HG03521 (cell line): ENCODE measurements at regions not wholly inside any gene's neighbourhood (a gene's known extent, or its start where the extent isn't known, plus 50 kb on each side); places are given as distances from the start of the nearest gene placed in this dataset.
"Not testable (repeated sequence)": the region's sequence is repeated elsewhere in the genome, so short reads cannot be mapped to it uniquely, and the experiment has no call there.

Experiments used
- ATAC-seq: cut with Tn5 transposase; IDR thresholded peaks from one replicate; pipeline ENCODE4 v1.9.1; 2021; ENCODE audit warnings: mild to moderate bottlenecking, moderate library complexity; ENCODE audit not compliant: unreplicated experiment

DNA sequence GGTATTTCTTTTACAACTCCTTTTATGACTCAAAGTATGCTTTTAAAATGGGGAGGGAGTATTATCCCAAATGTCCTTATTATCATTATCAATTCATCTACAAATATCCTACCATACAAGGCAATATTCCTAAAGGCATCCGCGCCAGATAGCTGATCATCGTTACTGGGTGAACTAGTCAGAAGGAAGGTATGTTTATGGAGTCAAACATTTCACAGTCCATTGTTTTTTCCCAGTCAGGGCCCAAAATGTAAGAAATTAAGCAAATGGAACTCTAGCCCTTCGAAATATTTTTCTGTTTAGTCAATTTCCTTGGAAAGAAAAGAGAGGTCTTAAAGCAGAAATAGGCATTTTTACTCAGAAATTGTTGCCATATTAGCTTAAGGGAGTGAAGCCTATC, 188.5 kb upstream of the CCNG1 start:
- ATAC-seq, result no peak

DNA sequence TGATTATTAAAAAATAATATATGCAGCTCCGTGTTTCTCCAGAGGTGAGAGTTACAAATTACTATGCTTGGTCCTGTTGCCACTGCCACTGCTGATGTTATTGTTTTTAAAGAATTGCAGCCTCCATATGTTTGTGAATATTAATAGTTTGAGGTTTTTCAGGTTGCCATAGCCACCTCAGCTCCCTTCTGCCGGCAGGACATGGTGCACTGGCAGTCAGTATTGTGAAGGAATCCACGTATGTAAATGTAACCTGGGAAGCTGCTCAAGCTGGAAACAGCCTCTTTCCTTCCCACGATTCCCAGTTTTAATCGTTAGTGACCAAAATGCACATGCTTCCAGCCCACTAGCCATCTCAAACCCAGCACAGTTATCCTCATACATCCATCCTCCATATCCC, 184.4 kb upstream of the CCNG1 start:
- no peak for ATAC-seq

DNA sequence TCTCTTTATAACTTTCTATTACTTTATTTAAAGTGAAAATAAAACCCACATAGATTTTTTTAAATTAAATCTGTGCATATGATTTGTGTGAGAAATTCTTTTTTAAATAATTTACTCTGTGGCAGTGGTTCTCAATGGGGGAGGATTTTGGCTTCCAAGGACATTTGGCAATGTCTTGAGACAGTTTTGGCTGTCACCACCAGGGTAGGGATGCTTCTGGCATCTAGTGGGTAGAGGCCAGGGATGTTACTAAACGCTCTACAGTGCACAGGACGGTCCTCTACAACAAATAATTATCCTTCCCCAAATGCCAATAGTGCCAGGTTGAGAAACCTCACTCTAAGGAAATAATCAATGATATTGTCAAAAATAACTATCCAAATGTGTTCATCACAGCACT, 177.9 kb upstream of the CCNG1 start:
- ATAC-seq, result no peak

DNA sequence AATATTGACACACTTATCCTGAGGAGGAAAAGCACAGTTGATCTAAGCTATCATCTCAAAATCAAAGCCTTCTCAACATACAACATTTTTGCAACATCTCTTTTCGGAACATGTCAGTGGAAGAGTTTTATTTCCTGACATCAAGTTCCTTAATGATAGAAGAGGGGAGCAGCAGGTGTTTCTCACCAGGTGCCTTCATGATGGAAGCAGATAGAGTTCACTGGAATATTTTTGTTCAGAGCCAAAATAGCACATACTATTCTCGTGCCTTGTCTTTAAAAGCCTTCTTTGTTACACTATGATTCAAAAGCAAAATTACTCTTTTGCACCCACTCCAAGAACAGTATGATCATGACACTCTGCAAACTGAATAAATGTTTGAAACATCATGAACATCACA, 176.9 kb upstream of the CCNG1 start:
- no peak for ATAC-seq

- ATAC-seq, result no peak
Observed at GRCh38 chr5:163260961-163261360, 176.4 kb upstream of the CCNG1 start.

GRCh38 chr5:163261647-163262269, 175.6 kb upstream of the CCNG1 start:
- ATAC-seq, result no peak

- ATAC-seq, result not testable (repeated sequence)
Observed at GRCh38 chr5:163266249-163266648, 171.1 kb upstream of the CCNG1 start.

- no peak for ATAC-seq
Observed at GRCh38 chr5:163269624-163270023, 167.8 kb upstream of the CCNG1 start.

- ATAC-seq, result no peak
Observed at GRCh38 chr5:163276466-163276865, 160.9 kb upstream of the CCNG1 start.

DNA sequence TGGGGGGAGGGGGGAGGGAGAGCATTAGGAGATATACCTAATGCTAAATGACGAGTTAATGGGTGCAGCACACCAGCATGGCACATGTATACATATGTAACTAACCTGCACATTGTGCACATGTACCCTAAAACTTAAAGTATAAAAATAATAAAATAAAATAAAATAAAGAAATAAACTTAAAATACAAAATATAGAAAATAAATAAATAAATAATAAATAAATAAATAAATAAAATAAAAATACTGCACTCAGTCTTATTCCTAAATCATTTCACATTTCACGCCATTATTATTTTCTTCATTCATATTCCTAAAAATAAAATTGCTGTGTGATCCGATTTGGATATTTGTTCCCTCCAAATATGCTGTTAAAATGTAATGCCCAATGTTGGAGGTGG, 156.5 kb upstream of the CCNG1 start:
- not testable (repeated sequence) for ATAC-seq

DNA sequence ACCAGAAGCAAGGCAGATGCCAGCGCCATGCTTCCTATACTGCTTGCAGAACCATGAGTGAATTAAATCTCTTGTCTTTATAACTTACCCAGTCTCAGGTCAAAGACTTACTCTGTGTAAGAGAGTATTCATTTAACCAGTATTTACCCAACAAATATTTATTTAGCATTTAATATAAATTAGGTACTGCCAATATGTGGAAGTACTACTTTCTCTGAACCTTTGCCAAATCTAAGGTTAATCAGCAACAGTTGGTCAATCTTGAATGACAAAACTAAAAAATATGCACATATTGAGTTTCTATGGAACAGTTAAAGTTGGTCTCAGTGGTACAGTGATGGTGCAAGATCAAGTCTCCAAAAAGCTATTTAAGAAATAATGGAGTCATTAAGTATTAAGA, 155.9 kb upstream of the CCNG1 start:
- ATAC-seq, result no peak

GRCh38 chr5:163293836-163294235, 143.6 kb upstream of the CCNG1 start:
- ATAC-seq, result no peak

GRCh38 chr5:163303718-163304117, 133.7 kb upstream of the CCNG1 start:
- no peak for ATAC-seq

DNA sequence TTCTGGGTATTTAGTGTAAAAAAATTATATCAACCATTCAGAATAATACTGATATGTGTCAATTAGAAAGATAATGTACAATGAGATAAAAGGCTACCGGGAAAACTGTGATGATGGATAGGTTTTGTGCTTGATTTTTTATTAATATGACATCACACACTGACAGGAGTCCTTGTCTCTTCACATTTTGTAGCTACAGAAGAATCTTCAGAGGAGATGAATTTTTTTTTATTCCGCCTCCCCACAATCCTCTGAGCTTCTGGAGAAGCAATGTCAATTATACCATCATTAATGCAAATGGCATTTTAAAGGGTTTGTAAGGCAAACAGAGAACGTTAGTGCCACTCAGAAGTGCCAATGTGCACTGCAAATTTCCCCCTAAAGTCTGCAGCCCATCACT, 131.7 kb upstream of the CCNG1 start:
- no peak for ATAC-seq

DNA sequence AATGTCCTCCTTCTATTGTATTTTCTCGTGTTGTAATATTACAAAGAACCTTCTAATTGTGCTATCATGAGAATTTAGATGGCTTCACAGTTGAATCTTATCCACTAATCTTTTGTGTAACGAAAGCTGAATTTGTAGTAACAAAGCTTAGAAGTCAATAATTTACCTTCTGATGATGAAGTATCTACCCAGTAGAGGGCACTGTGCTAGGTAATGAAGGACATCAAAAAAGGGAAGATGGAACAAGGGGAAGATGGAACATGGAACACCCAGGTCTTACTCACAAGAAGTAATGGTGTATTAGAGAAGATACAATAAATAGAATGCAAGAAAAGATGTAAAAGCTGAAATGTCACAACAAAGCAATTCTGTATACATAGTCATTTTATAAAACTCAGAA, 131.0 kb upstream of the CCNG1 start:
- no peak for ATAC-seq

- no peak for ATAC-seq
Observed at GRCh38 chr5:163309914-163310313, 127.5 kb upstream of the CCNG1 start.

- no peak for ATAC-seq
Observed at GRCh38 chr5:163310997-163311396, 126.4 kb upstream of the CCNG1 start.

- no peak for ATAC-seq
Observed at GRCh38 chr5:163312598-163312997, 124.8 kb upstream of the CCNG1 start.

- not testable (repeated sequence) for ATAC-seq
Observed at GRCh38 chr5:163313049-163313448, 124.3 kb upstream of the CCNG1 start.

DNA sequence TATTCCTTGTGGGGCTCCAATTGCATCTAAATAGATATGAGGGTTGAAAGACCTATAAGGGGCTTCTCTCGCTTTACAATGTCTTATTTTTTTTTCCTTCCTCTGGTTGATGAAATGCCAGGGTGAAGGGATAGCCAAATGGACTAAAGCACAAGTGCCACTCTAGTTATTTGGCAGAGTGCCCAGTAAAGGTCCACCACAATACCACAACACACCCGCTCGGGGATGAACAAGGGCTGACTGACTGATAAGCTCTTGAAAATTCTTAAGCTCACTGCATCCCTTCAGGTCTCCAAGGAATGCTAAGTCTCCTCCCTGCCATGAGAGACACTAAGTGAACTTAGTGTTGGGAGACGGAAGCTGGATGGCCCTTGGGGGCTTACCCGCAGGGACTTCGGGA, 121.0 kb upstream of the CCNG1 start:
- ATAC-seq, result not testable (repeated sequence)

DNA sequence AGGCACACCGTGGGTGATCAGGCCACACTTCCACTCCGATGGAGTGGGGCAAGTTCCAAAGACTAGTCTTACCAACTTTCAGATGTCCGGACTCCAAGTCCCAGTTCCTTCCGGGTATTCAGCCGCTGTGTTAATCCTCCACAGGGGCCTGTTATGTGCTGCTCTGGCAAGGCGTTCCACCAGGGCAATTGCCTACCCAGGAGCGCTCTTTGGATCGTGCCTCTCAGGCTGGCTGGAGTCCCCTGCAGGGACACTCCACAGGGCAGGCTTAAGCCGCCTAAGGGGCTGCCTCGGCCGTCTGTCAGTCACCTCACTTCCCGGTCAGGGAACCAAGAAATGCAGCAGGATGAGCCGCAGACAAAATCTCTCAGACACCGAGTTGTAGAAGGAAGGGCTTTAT, 118.7 kb upstream of the CCNG1 start:
- no peak for ATAC-seq

DNA sequence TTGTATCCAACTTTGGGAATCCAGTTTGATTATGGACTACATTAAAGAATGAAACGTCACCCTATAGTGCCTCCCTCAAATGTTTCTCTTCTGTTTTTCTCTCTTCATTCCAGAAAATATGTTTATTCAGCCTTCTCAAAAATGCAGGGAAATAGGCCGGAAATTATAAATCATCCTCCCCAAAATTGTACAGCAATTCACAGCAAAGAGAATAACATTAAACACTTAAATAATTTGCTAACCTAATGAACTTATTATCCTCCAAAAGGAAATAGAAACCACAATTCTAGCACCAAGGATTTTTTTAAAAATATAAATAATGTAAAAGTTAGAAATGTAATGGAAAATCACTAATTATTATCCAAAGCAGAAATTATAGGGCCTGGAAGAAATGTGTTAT, 115.9 kb upstream of the CCNG1 start:
- no peak for ATAC-seq
